Upper lobe of left lung (tissue), 6 donors: ENCODE measurements at regions not wholly inside any gene's neighbourhood (a gene's known extent, or its start where the extent isn't known, plus 50 kb on each side); places are given as distances from the start of the nearest gene placed in this dataset.

ENCODE experiments used
- ATAC-seq, 2 donors: fragments of 200-7000 bp; cut with Tn5 transposase; one replicate each; pipeline ENCODE4 v1.9.1; 2022; ENCODE audit warnings: mild to moderate bottlenecking in 2 of 2, moderate library complexity in 2 of 2; ENCODE audit not compliant: low FRiP score in 2 of 2
- DNase-seq, 2 donors: peaks; one replicate each; pipeline ENCODE4 v3.0.0-alpha.2; 2019 to 2020
- H3K27ac ChIP-seq, 4 donors: fragments of 200-600 bp; sonication (generic); one replicate each; pipeline ENCODE4 v1.5.1; 2016 to 2019
- H3K27me3 ChIP-seq, 4 donors: fragments of 200-600 bp; sonication (generic); one replicate each; pipeline ENCODE4 v1.5.1; 2017 to 2019
- H3K36me3 ChIP-seq, 4 donors: fragments of 200-600 bp; sonication (generic); one replicate each; pipeline ENCODE4 v1.5.1; 2016 to 2019
- H3K4me1 ChIP-seq, 4 donors: fragments of 200-600 bp; sonication (generic); one replicate each; pipeline ENCODE4 v1.5.1; 2018 to 2019
- H3K4me3 ChIP-seq, 4 donors: fragments of 200-600 bp; sonication (generic); one replicate each; pipeline ENCODE4 v1.5.1; 2017 to 2019; ENCODE audit warnings: mild to moderate bottlenecking in 2 of 4, moderate library complexity in 1 of 4
- H3K9me3 ChIP-seq, 4 donors: fragments of 200-600 bp; sonication (generic); one replicate each; pipeline ENCODE4 v1.5.1; 2018 to 2019
- CTCF ChIP-seq, 6 experiments: fragments of 450-650 bp in 4 of 6; fragments of 200-600 bp in 2 of 6; sonication (generic) in 2 of 6; IDR thresholded peaks; one replicate each; pipeline ENCODE4 v1.5.1; 2016 to 2019; ENCODE audit warnings: antibody characterized with exemption in 6 of 6
- EP300 ChIP-seq, 4 donors: sonication (generic); formaldehyde crosslinking; IDR thresholded peaks; one replicate each; pipeline ENCODE4 v1.5.1; 2017; ENCODE audit warnings: antibody characterized with exemption in 4 of 4, control low read depth in 2 of 4
- POLR2A ChIP-seq, 4 donors: fragments of 450-650 bp; IDR thresholded peaks; one replicate each; pipeline ENCODE4 v1.5.1; 2016 to 2017; ENCODE audit warnings: antibody characterized with exemption in 4 of 4, mild to moderate bottlenecking in 2 of 4
- POLR2AphosphoS5 ChIP-seq, 2 donors: sonication (generic); formaldehyde crosslinking; IDR thresholded peaks; one replicate each; pipeline ENCODE4 v1.5.1; 2017; ENCODE audit warnings: antibody characterized with exemption in 2 of 2
- WGBS, 2 donors: methylation state at CpG; one replicate each; pipeline ENCODE4 v1.1.5; 2017 to 2018; 5-methylcytosine and 5-hydroxymethylcytosine counted together
- donor health status: DM: no; HTN: no; CAD: no; lungs with moderate emphysema.
- donor health status: DM: no; HTN: yes; CAD: no; lungs with severe emphysema.

GRCh38 chr3:174618368-174619080 is 240.6 kb upstream of the NAALADL2 start:
- H3K27ac ChIP-seq = no peak overlapping the region
- no peaks in the 10 kb centered on the region for H3K36me3 ChIP-seq
- DNase-seq = no peak
- WGBS, 2 donors = 64 to 66% methylated on average over 1 of the region's 1 CpG
- TF ChIP-seq CTCF (IDR thresholded peaks at IDR 0.05) (no peak), POLR2A (IDR thresholded peaks at IDR 0.05) (no peak), POLR2AphosphoS5 (IDR thresholded peaks at IDR 0.05) (no peak), EP300 (IDR thresholded peaks at IDR 0.05) (no peak)
- H3K27me3 ChIP-seq = no peaks in the 10 kb centered on the region
- H3K4me1 ChIP-seq = no peaks in the 10 kb centered on the region
- H3K4me3 ChIP-seq = no peak overlapping the region
- no peaks in the 10 kb centered on the region for H3K9me3 ChIP-seq
- no peak for ATAC-seq

GRCh38 chr3:174619239-174619638 is 239.9 kb upstream of the NAALADL2 start:
- H3K9me3 ChIP-seq = no peaks in the 10 kb centered on the region
- no peak overlapping the region for H3K4me3 ChIP-seq
- H3K4me1 ChIP-seq = no peaks in the 10 kb centered on the region
- H3K36me3 ChIP-seq = no peaks in the 10 kb centered on the region
- no peak overlapping the region for H3K27ac ChIP-seq
- TF ChIP-seq POLR2A (IDR thresholded peaks at IDR 0.05) (no peak), EP300 (IDR thresholded peaks at IDR 0.05) (no peak), CTCF (IDR thresholded peaks at IDR 0.05) (no peak), POLR2AphosphoS5 (IDR thresholded peaks at IDR 0.05) (no peak)
- no peak for ATAC-seq
- no peaks in the 10 kb centered on the region for H3K27me3 ChIP-seq
- no peak for DNase-seq

- Histone ChIP-seq H3K36me3 (no peaks in the 10 kb centered on the region), H3K4me1 (no peaks in the 10 kb centered on the region), H3K9me3 (no peaks in the 10 kb centered on the region), H3K27ac (no peak overlapping the region), H3K4me3 (no peak overlapping the region), H3K27me3 (no peaks in the 10 kb centered on the region)
- ATAC-seq = no peak
- WGBS, 2 donors = 41 to 47% methylated on average over 2 of the region's 2 CpGs
- DNase-seq = no peak
- TF ChIP-seq CTCF (IDR thresholded peaks at IDR 0.05) (no peak), EP300 (IDR thresholded peaks at IDR 0.05) (no peak), POLR2AphosphoS5 (IDR thresholded peaks at IDR 0.05) (no peak), POLR2A (IDR thresholded peaks at IDR 0.05) (no peak)
Measured at GRCh38 chr3:174620138-174620537, 239.0 kb upstream of the NAALADL2 start.

GRCh38 chr3:174620855-174621472 is 238.2 kb upstream of the NAALADL2 start:
- Histone ChIP-seq H3K9me3 (no peaks in the 10 kb centered on the region), H3K27ac (no peak overlapping the region), H3K27me3 (no peaks in the 10 kb centered on the region), H3K36me3 (no peaks in the 10 kb centered on the region), H3K4me1 (no peaks in the 10 kb centered on the region), H3K4me3 (no peak overlapping the region)
- no peak for DNase-seq
- TF ChIP-seq POLR2A (IDR thresholded peaks at IDR 0.05) (no peak), CTCF (IDR thresholded peaks at IDR 0.05) (no peak), POLR2AphosphoS5 (IDR thresholded peaks at IDR 0.05) (no peak), EP300 (IDR thresholded peaks at IDR 0.05) (no peak)
- 85 to 93% methylated on average over 4 of the region's 4 CpGs for WGBS, 2 donors
- no peak for ATAC-seq

- Histone ChIP-seq H3K4me3 (no peak overlapping the region), H3K27ac (no peak overlapping the region), H3K4me1 (no peaks in the 10 kb centered on the region), H3K27me3 (no peaks in the 10 kb centered on the region), H3K36me3 (no peaks in the 10 kb centered on the region), H3K9me3 (no peaks in the 10 kb centered on the region)
- TF ChIP-seq EP300 (IDR thresholded peaks at IDR 0.05) (no peak), POLR2AphosphoS5 (IDR thresholded peaks at IDR 0.05) (no peak), POLR2A (IDR thresholded peaks at IDR 0.05) (no peak), CTCF (IDR thresholded peaks at IDR 0.05) (no peak)
- ATAC-seq (no peak), DNase-seq (no peak)
Measured at GRCh38 chr3:174633342-174633741, 225.8 kb upstream of the NAALADL2 start.
